A673 (cell line): ENCODE measurements at regions not wholly inside any gene's neighbourhood (a gene's known extent, or its start where the extent isn't known, plus 50 kb on each side); places are given as distances from the start of the nearest gene placed in this dataset.

Source experiments
- BruUV-seq: library from RNA; stranded (reverse); fragments of 400-500 nt; replicated peaks from 2 replicates; lab custom pipeline; 2021; lab: Mats Ljungman, UMichigan
- CTCF ChIA-PET: fragments of 300-600 bp; sonication (Branson Sonifier 250); formaldehyde crosslinking; loops from one replicate; lab custom pipeline; 2022; ENCODE audit warnings: antibody characterized with exemption; lab: Charles Lee
- POLR2A ChIA-PET: fragments of 300-600 bp; sonication (Branson Sonifier 250); formaldehyde crosslinking; loops from one replicate; lab custom pipeline; 2022; ENCODE audit warnings: antibody characterized with exemption; ENCODE audit not compliant: low non-redundant PET; lab: Charles Lee
- DNase-seq: peaks from one replicate; pipeline ENCODE4 v3.0.0-alpha.2; 2015; ENCODE audit warnings: low spot score
- H3K27ac ChIP-seq: fragments of 200-600 bp; sonication (generic); 2 replicates; pipeline ENCODE4 v1.5.1; 2016; ENCODE audit warnings: mixed run types, low read depth, mild to moderate bottlenecking, mixed read lengths, antibody characterized with exemption, low read length; ENCODE audit not compliant: poor library complexity, severe bottlenecking
- H3K27me3 ChIP-seq: fragments of 200-600 bp; sonication (generic); replicated peaks from 2 replicates; pipeline ENCODE4 v1.6.1; 2017; ENCODE audit warnings: mixed run types, low read depth, mild to moderate bottlenecking, mixed read lengths, antibody characterized with exemption, low read length; ENCODE audit not compliant: insufficient read depth, poor library complexity
- H3K36me3 ChIP-seq: fragments of 200-600 bp; sonication (generic); 2 replicates; pipeline ENCODE4 v1.6.1; 2016; ENCODE audit warnings: mixed run types, mild to moderate bottlenecking, mixed read lengths, antibody characterized with exemption, low read length; ENCODE audit not compliant: insufficient read depth, poor library complexity, severe bottlenecking
- H3K4me1 ChIP-seq: fragments of 200-600 bp; sonication (generic); 2 replicates; pipeline ENCODE4 v1.6.1; 2017; ENCODE audit warnings: mixed run types, mild to moderate bottlenecking, mixed read lengths, antibody characterized with exemption, low read length; ENCODE audit not compliant: insufficient read depth, poor library complexity, severe bottlenecking
- H3K4me3 ChIP-seq: fragments of 200-600 bp; sonication (generic); 2 replicates; pipeline ENCODE4 v1.5.1; 2016; ENCODE audit warnings: low read depth, mixed run types, mild to moderate bottlenecking, mixed read lengths, low read length; ENCODE audit not compliant: poor library complexity, severe bottlenecking
- H3K9me3 ChIP-seq: fragments of 200-600 bp; sonication (generic); 2 replicates; pipeline ENCODE4 v1.6.1; 2016; ENCODE audit warnings: mixed run types, low read depth, mild to moderate bottlenecking, mixed read lengths, antibody characterized with exemption, low read length; ENCODE audit not compliant: poor library complexity, severe bottlenecking
- EZH2 ChIP-seq: fragments of 200-600 bp; sonication (generic); IDR thresholded peaks from 2 replicates; pipeline ENCODE4 v1.6.1; 2017; ENCODE audit warnings: borderline replicate concordance, low read depth, mild to moderate bottlenecking, mixed read lengths, antibody characterized with exemption, low read length; ENCODE audit not compliant: poor library complexity, severe bottlenecking
- intact Hi-C: fragments of 100-400 bp; cut with micrococcal nuclease; formaldehyde crosslinking; loops from one replicate; pipeline ENCODE4 v1.10.0; 2022; ENCODE audit not compliant: unreplicated experiment
- TF ChIP-seq, protein P1 (sequence below): fragments of 300-800, 200-600 bp; sonication (generic); conservative IDR thresholded peaks from 2 replicates; pipeline ENCODE4 v1.5.1; 2017; ENCODE audit warnings: low read depth, mild to moderate bottlenecking, antibody characterized with exemption, low read length, moderate library complexity, mixed read lengths

DNA sequence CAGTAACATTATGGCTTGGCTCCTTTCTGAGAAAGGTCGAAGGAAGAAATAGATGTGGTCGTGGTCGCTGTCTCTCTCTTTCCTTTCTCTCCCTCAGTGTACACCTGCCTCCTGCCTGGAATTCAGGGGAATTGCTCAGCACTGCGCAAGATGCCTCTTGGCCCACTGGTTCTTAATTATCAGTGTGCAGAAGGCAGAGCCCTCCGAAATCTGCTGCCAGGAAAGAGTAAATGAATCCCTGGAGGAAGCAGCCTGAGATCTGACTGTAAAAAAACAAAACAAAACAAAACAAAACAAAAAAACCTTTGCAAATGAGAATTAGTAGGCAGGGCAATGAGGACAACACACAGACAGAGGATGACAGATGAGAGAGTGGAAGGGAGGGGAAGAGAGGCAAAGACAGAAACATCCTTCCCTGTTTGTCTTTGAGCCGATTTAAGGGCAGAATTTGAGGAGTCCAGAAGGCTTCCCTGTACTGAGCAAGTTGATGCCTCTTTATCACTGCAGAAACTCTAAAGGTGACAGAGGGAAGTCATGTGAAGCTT, 113.8 kb upstream of the PUM3 start:
- DNase-seq: no peak
- H3K4me3 ChIP-seq: no peak overlapping the region
- ChIA-PET CTCF (no interaction called here), POLR2A (no interaction called here)
- intact Hi-C loops: no loop called here
- no peak for TF ChIP-seq EZH2
- TF ChIP-seq, protein P1, sequence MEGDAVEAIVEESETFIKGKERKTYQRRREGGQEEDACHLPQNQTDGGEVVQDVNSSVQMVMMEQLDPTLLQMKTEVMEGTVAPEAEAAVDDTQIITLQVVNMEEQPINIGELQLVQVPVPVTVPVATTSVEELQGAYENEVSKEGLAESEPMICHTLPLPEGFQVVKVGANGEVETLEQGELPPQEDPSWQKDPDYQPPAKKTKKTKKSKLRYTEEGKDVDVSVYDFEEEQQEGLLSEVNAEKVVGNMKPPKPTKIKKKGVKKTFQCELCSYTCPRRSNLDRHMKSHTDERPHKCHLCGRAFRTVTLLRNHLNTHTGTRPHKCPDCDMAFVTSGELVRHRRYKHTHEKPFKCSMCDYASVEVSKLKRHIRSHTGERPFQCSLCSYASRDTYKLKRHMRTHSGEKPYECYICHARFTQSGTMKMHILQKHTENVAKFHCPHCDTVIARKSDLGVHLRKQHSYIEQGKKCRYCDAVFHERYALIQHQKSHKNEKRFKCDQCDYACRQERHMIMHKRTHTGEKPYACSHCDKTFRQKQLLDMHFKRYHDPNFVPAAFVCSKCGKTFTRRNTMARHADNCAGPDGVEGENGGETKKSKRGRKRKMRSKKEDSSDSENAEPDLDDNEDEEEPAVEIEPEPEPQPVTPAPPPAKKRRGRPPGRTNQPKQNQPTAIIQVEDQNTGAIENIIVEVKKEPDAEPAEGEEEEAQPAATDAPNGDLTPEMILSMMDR: no peak
- no peak overlapping the region for H3K27ac ChIP-seq
- no TSS peak for BruUV-seq
- H3K27me3 ChIP-seq: peaks cover 27% of the 10 kb centered on the region
- no peaks in the 10 kb centered on the region for H3K9me3 ChIP-seq
- no peaks in the 10 kb centered on the region for H3K36me3 ChIP-seq
- H3K4me1 ChIP-seq: no peaks in the 10 kb centered on the region

DNA sequence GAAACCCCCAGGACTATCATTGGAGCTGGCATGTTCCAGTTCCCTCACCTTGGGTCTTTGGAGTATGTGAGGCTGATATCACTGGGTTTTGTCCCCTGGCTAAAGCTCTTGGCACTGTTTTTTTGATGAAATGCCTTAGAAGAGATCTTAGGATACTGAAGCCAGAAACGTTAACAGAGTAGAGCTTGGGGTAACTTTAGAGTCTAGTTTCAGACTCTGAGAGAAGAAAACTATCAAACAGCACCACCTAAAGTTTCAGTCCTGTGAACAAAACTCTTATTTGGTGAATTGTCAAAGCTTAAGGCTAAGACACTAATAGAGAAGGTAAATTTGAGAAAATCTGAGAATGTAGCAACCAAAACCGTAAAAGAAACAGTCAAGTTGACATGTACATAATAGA, 111.7 kb upstream of the PUM3 start:
- intact Hi-C loops: no loop called here

DNA sequence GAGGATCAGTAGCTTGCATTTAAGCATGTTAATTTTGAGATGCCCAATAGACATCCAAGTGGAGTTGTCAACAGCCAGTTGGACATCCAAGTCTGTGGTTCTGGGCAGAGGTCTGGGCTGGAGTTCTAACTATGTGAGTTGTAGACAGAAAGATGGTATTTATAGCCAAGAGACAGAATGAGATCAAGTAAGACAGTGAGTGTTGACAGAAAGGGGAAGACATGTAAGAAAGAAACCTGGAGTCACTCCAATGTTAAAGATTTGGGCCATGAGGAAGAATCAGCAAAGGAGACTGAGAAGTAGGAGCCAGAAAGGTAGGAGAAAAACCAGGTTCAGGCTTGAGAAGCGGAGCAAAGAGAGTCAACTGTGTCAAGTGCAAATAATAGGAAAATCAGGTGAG, 95.5 kb upstream of the PUM3 start:
- Histone ChIP-seq H3K4me1 (no peaks in the 10 kb centered on the region), H3K36me3 (no peaks in the 10 kb centered on the region), H3K9me3 (no peaks in the 10 kb centered on the region), H3K4me3 (no peak overlapping the region), H3K27ac (no peak overlapping the region), H3K27me3 (peaks cover 8% of the 10 kb centered on the region)
- ChIA-PET POLR2A (no interaction called here), CTCF (no interaction called here)
- no peak for DNase-seq
- TF ChIP-seq, protein P1: no peak
- no peak for TF ChIP-seq EZH2
- intact Hi-C loops: no loop called here
- BruUV-seq: no TSS peak

More for the DNA sequence above, 111.7 kb upstream of the PUM3 start:
- Histone ChIP-seq H3K9me3 (no peaks in the 10 kb centered on the region), H3K36me3 (no peaks in the 10 kb centered on the region), H3K27ac (no peak overlapping the region), H3K4me1 (no peaks in the 10 kb centered on the region), H3K4me3 (no peak overlapping the region), H3K27me3 (peaks cover 27% of the 10 kb centered on the region)
- no peak for TF ChIP-seq EZH2
- TF ChIP-seq, protein P1: no peak; the same call in 1 of the 2 replicates
- POLR2A ChIA-PET: no interaction called here
- CTCF ChIA-PET: no interaction called here
- DNase-seq: no peak
- BruUV-seq: no TSS peak
